ENCODE measurements at regions not wholly inside any gene's neighbourhood (a gene's known extent, or its start where the extent isn't known, plus 50 kb on each side); places are given as distances from the start of the nearest gene placed in this dataset.
"Not testable (repeated sequence)": the region's sequence is repeated elsewhere in the genome, so short reads cannot be mapped to it uniquely, and the experiment has no call there.

GRCh38 chr2:116787848-116788247, 1026.6 kb upstream of the DDX18 start:
- no peak for TF ChIP-seq CTCF (conservative IDR thresholded peaks at IDR 0.05; ENCODE audit: low read depth, low read length)
- no peak overlapping the region for H3K9ac ChIP-seq
- H3K36me3 ChIP-seq (ENCODE audit: insufficient read depth), result no peaks in the 10 kb centered on the region
- H3K4me3 ChIP-seq (IDR thresholded peaks at IDR 0.05; ENCODE audit: insufficient read depth, low read depth, low read length), result no peak overlapping the region
- no peak overlapping the region for H3K4me2 ChIP-seq
- H3K27me3 ChIP-seq (ENCODE audit: insufficient read depth, low read depth), result no peaks in the 10 kb centered on the region
- H3K27ac ChIP-seq, result no peak overlapping the region
- H3K4me1 ChIP-seq (ENCODE audit: low read depth, poor library complexity, severe bottlenecking), result no peaks in the 10 kb centered on the region
- H2AFZ ChIP-seq (ENCODE audit: low read depth), result no peak overlapping the region
- no peaks in the 10 kb centered on the region for H3K79me2 ChIP-seq (ENCODE audit: insufficient read depth, low read depth)
- H4K20me1 ChIP-seq (ENCODE audit: insufficient read depth), result no peaks in the 10 kb centered on the region

- Histone ChIP-seq H3K27ac (no peak overlapping the region), H3K9ac (no peak overlapping the region), H2AFZ (ENCODE audit: low read depth) (no peak overlapping the region), H3K79me2 (ENCODE audit: insufficient read depth, low read depth) (no peaks in the 10 kb centered on the region), H3K27me3 (ENCODE audit: insufficient read depth, low read depth) (no peaks in the 10 kb centered on the region), H3K4me3 (IDR thresholded peaks at IDR 0.05; ENCODE audit: insufficient read depth, low read depth, low read length) (no peak overlapping the region), H3K4me1 (ENCODE audit: low read depth, poor library complexity, severe bottlenecking) (no peaks in the 10 kb centered on the region), H3K4me2 (no peak overlapping the region), H3K36me3 (ENCODE audit: insufficient read depth) (no peaks in the 10 kb centered on the region), H4K20me1 (ENCODE audit: insufficient read depth) (no peaks in the 10 kb centered on the region)
- no peak for TF ChIP-seq CTCF (conservative IDR thresholded peaks at IDR 0.05; ENCODE audit: low read depth, low read length)
Measured at GRCh38 chr2:116802671-116803070, 1011.8 kb upstream of the DDX18 start.

GRCh38 chr2:116804901-116805300, 1009.6 kb upstream of the DDX18 start:
- Histone ChIP-seq H3K4me3 (IDR thresholded peaks at IDR 0.05; ENCODE audit: insufficient read depth, low read depth, low read length) (no peak overlapping the region), H3K79me2 (ENCODE audit: insufficient read depth, low read depth) (no peaks in the 10 kb centered on the region), H3K9ac (no peak overlapping the region), H3K27me3 (ENCODE audit: insufficient read depth, low read depth) (no peaks in the 10 kb centered on the region), H3K36me3 (ENCODE audit: insufficient read depth) (no peaks in the 10 kb centered on the region), H2AFZ (ENCODE audit: low read depth) (no peak overlapping the region), H4K20me1 (ENCODE audit: insufficient read depth) (no peaks in the 10 kb centered on the region), H3K27ac (no peak overlapping the region), H3K4me2 (no peak overlapping the region), H3K4me1 (ENCODE audit: low read depth, poor library complexity, severe bottlenecking) (no peaks in the 10 kb centered on the region)
- no peak for TF ChIP-seq CTCF (conservative IDR thresholded peaks at IDR 0.05; ENCODE audit: low read depth, low read length)

- not testable (repeated sequence) for H3K36me3 ChIP-seq (ENCODE audit: insufficient read depth); H3K4me1 ChIP-seq (ENCODE audit: low read depth, poor library complexity, severe bottlenecking); H3K27ac ChIP-seq; H3K4me2 ChIP-seq; H4K20me1 ChIP-seq (ENCODE audit: insufficient read depth); H3K9ac ChIP-seq; H3K27me3 ChIP-seq (ENCODE audit: insufficient read depth, low read depth); H2AFZ ChIP-seq (ENCODE audit: low read depth); H3K4me3 ChIP-seq (IDR thresholded peaks at IDR 0.05; ENCODE audit: insufficient read depth, low read depth, low read length); H3K79me2 ChIP-seq (ENCODE audit: insufficient read depth, low read depth)
Measured at GRCh38 chr2:116806505-116806904, 1008.0 kb upstream of the DDX18 start.

GRCh38 chr2:116809109-116809508, 1005.4 kb upstream of the DDX18 start:
- Histone ChIP-seq H3K4me1 (ENCODE audit: low read depth, poor library complexity, severe bottlenecking) (no peaks in the 10 kb centered on the region), H3K27ac (no peak overlapping the region), H4K20me1 (ENCODE audit: insufficient read depth) (no peaks in the 10 kb centered on the region), H3K27me3 (ENCODE audit: insufficient read depth, low read depth) (no peaks in the 10 kb centered on the region), H3K9ac (no peak overlapping the region), H3K4me3 (IDR thresholded peaks at IDR 0.05; ENCODE audit: insufficient read depth, low read depth, low read length) (no peak overlapping the region), H2AFZ (ENCODE audit: low read depth) (no peak overlapping the region), H3K79me2 (ENCODE audit: insufficient read depth, low read depth) (no peaks in the 10 kb centered on the region), H3K36me3 (ENCODE audit: insufficient read depth) (no peaks in the 10 kb centered on the region), H3K4me2 (no peak overlapping the region)
- no peak for TF ChIP-seq CTCF (conservative IDR thresholded peaks at IDR 0.05; ENCODE audit: low read depth, low read length)
